GM12864 (cell line): ENCODE measurements at regions not wholly inside any gene's neighbourhood (a gene's known extent, or its start where the extent isn't known, plus 50 kb on each side); places are given as distances from the start of the nearest gene placed in this dataset.

ENCODE experiments used
- DNase-seq: peaks from one replicate; pipeline ENCODE4 v3.0.0-alpha.2; 2011; ENCODE audit warnings: low read depth
- H3K4me3 ChIP-seq: 2 replicates; pipeline ENCODE4 v1.5.1; 2011; ENCODE audit warnings: mild to moderate bottlenecking, low read depth, low read length, control low read depth
- TF ChIP-seq, protein P1 (sequence below): IDR thresholded peaks from 2 replicates; pipeline ENCODE4 v1.5.1; 2011; ENCODE audit warnings: low read depth, mild to moderate bottlenecking, moderate library complexity, low read length, control low read depth, inconsistent platforms; ENCODE audit errors: missing control alignments

DNA sequence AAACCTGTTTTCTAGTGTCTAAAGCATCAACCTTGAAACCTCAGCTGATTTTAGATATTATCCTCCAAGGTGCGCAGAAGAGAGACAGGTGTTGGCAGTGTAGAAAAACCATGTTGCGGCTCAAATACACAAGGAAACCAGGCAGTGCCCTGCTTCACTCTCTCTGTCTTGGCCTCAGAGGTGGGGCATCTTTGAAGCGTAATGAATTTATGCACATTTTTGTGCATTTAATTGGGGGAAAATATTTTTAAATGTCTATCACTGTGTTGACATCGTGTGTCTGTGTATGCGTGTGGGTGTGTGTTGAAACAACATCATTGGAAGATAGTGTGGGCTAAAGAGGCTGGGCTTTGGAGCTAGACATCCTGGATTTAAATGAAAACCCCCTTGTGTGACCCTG is 334.0 kb upstream of the CHD6 start:
- H3K4me3 ChIP-seq: no peak overlapping the region
- TF ChIP-seq, protein P1, sequence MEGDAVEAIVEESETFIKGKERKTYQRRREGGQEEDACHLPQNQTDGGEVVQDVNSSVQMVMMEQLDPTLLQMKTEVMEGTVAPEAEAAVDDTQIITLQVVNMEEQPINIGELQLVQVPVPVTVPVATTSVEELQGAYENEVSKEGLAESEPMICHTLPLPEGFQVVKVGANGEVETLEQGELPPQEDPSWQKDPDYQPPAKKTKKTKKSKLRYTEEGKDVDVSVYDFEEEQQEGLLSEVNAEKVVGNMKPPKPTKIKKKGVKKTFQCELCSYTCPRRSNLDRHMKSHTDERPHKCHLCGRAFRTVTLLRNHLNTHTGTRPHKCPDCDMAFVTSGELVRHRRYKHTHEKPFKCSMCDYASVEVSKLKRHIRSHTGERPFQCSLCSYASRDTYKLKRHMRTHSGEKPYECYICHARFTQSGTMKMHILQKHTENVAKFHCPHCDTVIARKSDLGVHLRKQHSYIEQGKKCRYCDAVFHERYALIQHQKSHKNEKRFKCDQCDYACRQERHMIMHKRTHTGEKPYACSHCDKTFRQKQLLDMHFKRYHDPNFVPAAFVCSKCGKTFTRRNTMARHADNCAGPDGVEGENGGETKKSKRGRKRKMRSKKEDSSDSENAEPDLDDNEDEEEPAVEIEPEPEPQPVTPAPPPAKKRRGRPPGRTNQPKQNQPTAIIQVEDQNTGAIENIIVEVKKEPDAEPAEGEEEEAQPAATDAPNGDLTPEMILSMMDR: no peak
- no peak for DNase-seq

DNA sequence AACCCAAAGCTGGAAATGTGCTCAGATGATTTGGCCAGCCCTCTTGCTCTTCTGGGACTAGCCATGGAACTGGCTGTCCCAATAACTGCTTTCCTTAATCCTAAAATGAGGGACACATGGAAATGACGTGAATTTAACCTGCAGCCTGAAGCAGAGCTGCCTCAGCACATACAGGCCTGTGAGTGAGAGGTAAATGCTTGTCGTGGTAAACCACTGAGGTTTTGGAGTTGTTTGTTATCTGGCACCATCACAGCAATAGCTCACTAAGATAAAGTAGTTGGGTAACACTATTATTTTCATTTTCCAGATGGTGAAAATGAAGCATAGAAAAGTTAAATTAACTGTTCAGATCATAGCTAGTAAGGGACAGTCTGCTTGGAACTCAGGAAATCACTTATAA is 333.4 kb upstream of the CHD6 start:
- TF ChIP-seq, protein P1: no peak
- no peak overlapping the region for H3K4me3 ChIP-seq
- DNase-seq: no peak

DNA sequence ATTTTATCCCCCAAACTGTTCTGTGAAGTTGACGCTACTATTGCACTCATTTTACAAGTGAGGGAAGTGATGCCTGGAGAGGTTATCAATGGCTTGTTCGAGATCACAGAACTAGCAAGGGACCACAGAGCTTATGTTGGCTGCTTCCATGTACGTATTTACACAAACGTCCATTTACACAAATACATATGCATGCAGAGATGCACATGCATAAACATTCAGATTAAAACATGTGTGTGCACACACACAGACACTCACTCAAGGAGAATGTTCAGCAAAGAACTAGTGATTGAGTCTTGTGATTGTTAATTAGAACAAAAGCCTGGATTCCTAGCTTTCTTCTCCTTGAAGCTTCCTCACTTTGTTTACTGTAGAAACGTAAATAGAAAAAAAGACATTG is 321.5 kb upstream of the CHD6 start:
- DNase-seq: no peak
- H3K4me3 ChIP-seq: no peak overlapping the region
- TF ChIP-seq, protein P1: no peak

DNA sequence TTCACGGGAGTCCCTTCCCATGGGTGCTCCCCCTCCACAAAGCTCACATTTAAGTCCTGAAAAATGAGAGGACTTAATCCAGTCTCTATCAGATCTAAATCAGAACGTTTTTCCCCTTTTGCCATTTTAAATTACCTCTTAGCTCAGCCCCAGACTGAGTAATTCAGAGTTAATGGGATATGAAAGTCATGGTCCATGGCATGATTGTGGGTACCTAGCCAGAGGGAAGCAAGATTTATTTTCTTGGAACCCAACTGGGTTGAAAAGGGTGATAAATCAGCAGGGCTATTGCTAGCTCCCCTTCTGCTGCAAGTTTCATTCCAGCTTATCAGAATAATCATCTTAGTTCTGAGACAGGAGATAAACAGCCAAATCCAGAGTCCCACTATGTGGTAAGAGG is 320.2 kb upstream of the CHD6 start:
- DNase-seq: no peak
- TF ChIP-seq, protein P1: no peak
- H3K4me3 ChIP-seq: no peak overlapping the region

DNA sequence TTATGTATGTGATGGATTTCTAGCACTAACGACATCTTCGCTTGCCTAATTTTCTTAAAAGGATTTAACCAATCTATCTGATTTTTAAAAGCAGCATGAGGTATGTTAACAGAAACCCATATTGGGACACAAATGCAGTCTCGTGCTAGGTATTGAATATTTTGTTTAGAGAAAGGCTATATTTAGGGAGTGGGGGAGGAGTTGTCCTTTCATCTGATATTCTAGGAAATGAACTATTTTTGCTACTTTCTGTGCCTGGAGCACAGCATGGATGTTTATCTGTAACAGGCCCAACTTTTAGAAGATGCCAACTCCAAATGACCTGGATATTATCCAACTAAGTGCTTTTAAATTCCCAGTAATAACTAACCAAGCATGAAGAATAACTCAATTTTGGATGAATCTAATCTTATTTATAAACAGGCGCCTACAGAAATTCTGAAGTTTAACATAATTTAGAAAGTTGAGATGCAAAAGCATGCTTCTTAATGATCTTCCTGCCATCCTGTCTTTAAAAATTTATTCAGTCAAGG is 317.1 kb upstream of the CHD6 start:
- DNase-seq: no peak
- no peak overlapping the region for H3K4me3 ChIP-seq
- TF ChIP-seq, protein P1: no peak

DNA sequence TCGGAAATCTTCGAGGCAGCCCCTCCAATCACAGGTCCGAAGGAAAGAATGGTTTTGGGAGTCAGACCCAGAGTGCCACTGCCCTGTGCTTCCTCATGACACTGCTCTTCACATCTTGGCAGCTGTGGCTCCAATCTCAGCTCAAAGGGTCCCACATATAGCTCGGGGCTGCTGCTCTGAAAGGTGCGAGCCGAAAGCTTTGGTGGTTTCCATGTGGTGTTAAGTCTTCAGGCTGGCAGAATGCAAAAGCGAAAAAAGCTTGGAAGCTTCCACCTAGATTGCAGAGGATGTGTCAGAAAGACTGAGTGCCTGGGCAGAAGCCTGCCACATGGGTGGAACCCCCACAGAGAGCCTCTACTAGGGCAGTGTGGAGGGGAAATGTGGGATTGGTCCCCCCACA is 314.3 kb upstream of the CHD6 start:
- TF ChIP-seq, protein P1: no peak

DNA sequence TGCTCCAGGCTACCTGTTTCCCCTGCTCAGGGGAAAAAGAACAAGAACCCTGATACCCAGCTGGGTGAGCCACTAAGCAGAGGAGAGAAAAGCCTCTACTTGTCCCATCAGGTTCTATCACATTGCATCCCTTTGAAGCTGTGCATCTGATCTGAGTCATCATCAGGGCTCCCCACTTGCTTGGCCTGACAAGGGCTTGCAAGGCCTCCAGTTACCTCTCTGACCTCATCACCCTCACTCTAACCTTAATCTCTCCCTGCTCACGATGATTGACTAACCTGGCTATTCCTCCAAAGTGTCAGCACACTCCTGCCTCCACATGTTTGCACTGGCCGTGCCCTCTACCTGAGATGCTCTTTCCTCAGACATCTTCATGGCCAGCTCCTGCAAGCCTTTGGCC is 309.5 kb upstream of the CHD6 start:
- H3K4me3 ChIP-seq: no peak overlapping the region
- no peak for DNase-seq
- TF ChIP-seq, protein P1: no peak

More for the DNA sequence above, 314.3 kb upstream of the CHD6 start:
- no peak for DNase-seq
- H3K4me3 ChIP-seq: no peak overlapping the region
